ENCODE measurements at regions not wholly inside any gene's neighbourhood (a gene's known extent, or its start where the extent isn't known, plus 50 kb on each side); places are given as distances from the start of the nearest gene placed in this dataset.
A peak's percentile ranks its signal among the peaks of the same experiment; 100 is the strongest.

DNA sequence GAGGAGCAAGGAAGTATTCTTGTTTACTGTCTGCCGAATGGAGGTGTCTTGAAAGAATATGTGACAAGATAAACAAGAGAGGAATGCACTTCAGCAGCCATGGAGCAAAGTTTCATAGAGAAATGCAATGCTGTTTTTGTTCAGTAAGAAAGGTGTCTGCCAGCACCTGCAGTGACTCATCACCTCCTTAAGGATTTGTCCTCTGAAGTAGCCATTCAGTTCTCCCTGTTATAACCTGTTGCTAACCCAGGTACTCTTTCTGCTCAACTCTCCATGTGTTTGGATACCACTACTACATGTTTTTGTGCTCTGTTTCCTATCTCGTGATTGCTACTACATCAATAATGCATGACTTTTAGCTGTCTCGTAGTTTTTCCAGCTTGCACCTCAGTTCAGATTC is 328.9 kb downstream of the CHL1 start:
- TF ChIP-seq, protein P1, sequence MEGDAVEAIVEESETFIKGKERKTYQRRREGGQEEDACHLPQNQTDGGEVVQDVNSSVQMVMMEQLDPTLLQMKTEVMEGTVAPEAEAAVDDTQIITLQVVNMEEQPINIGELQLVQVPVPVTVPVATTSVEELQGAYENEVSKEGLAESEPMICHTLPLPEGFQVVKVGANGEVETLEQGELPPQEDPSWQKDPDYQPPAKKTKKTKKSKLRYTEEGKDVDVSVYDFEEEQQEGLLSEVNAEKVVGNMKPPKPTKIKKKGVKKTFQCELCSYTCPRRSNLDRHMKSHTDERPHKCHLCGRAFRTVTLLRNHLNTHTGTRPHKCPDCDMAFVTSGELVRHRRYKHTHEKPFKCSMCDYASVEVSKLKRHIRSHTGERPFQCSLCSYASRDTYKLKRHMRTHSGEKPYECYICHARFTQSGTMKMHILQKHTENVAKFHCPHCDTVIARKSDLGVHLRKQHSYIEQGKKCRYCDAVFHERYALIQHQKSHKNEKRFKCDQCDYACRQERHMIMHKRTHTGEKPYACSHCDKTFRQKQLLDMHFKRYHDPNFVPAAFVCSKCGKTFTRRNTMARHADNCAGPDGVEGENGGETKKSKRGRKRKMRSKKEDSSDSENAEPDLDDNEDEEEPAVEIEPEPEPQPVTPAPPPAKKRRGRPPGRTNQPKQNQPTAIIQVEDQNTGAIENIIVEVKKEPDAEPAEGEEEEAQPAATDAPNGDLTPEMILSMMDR (IDR thresholded peaks at IDR 0.05): no peak
- no peak for TF ChIP-seq POLR2A (IDR thresholded peaks at IDR 0.05)
- Histone ChIP-seq H3K4me1 (no peaks in the 10 kb centered on the region), H3K36me3 (no peaks in the 10 kb centered on the region), H3K4me3 (no peak overlapping the region), H3K9me3 (no peaks in the 10 kb centered on the region), H3K27ac (no peak overlapping the region), H3K27me3 (no peaks in the 10 kb centered on the region)
- no peak for DNase-seq

DNA sequence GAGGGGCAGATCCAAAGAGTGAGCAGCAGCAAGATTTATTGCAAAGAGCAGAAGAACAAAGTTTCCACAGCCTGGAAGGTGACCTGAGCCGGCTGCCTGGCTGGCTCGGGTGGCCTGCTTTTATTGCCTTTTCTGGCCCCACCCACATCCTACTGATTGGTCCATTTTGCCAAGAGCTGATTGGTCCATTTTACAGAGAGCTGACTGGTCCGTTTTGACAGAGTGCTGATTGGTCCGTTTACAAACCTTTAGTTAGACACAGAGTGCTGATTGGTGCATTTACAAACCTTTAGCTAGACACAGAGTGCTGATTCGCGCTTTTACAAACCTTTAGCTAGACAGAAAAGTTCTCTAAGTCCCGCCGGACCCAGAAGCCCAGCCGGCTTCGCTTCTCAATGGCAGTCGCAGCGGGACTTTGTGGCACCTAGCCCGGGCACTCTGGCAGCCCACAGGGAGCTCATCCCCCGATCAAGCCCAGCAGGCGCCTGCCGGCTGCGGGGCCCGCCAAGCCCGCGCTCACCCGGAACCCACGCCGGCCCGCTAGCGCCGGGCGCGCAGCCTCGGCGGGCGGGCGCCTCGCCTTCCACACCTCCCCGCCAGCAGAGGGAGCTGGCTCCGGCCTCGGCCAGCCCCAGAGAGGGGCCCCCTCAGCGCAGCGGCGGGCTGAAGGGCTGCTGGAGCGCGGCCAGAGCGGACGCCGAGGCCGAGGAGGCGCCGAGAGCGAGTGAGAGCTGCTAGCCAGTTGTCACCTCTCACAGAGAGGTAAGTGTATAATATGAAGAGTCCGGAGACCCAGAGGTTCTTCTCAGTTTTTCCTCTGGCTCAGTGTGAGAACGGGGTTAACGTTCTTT is 339.2 kb downstream of the CHL1 start:
- no peaks in the 10 kb centered on the region for H3K9me3 ChIP-seq
- no peaks in the 10 kb centered on the region for H3K36me3 ChIP-seq
- H3K4me1 ChIP-seq: no peaks in the 10 kb centered on the region
- peak overlapping the region in 3 of 4 donors; percentile 7 to 36 (median 17) for H3K4me3 ChIP-seq
- TF ChIP-seq, protein P1 (IDR thresholded peaks at IDR 0.05): peak in 1 of 6 experiments; percentile 13
- no peak for TF ChIP-seq POLR2A (IDR thresholded peaks at IDR 0.05)
- DNase-seq: peak in 1 of 3 donors; percentile 47
- H3K27ac ChIP-seq: no peak overlapping the region
- no peaks in the 10 kb centered on the region for H3K27me3 ChIP-seq

DNA sequence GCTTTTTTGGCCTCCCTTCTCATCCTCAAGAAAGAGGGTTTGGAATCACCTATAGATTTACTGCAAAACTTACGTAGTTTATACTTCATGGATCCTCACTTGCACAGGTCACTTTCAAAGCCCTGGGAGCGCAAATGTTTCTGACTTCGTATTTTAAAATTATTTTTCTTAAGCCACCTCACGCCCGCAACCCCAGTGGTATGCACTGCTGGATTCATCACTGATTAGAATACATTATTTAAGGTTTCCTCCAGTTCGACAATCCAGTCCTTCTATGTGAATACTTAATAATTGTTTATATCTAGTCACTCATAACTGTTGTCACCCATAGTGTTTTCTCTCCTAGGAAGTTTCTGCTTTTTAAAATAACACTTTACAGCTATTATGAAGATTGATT is 339.9 kb downstream of the CHL1 start:
- no peaks in the 10 kb centered on the region for H3K4me1 ChIP-seq
- H3K36me3 ChIP-seq: no peaks in the 10 kb centered on the region
- TF ChIP-seq, protein P1 (IDR thresholded peaks at IDR 0.05): no peak
- no peak for TF ChIP-seq POLR2A (IDR thresholded peaks at IDR 0.05)
- no peaks in the 10 kb centered on the region for H3K9me3 ChIP-seq
- peak overlapping the region in 3 of 4 donors; percentile 7 to 36 (median 17) for H3K4me3 ChIP-seq
- no peak for DNase-seq
- H3K27ac ChIP-seq: no peak overlapping the region
- H3K27me3 ChIP-seq: no peaks in the 10 kb centered on the region

DNA sequence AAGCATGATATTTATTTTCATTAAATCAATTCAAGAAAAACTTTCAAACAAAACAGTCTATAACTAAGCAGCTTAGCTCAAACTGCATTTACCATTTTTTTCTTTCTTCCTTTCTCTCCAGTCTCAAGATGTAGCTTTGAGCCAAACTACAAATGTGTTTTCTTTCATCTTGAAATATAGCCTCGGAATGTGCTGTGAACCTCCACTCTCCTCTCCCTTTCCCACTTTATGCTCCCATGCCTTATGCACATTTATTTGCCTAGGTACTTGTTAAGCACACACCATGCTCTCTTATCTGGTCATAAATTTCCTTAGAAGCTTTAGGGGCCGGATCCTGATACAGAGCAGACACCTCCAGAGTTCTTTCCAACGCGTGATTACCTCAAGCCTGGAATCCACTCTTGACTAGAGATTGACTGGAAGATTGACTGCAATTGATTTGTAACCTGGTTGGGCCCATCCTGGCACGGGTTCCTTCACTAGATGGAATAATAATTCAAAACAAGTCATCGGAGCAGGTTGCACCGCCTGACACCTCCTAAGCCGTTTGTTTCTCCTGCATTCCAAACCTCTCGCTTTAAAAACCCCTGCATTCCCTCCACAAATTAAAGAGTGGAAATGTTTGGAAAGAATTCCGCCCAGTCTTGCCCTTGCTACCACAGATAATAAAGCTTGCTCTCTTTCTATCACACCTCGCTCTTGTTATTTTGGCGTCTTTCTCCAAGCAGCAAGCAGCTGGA is 344.7 kb downstream of the CHL1 start:
- Histone ChIP-seq H3K9me3 (no peaks in the 10 kb centered on the region), H3K36me3 (no peaks in the 10 kb centered on the region), H3K4me1 (no peaks in the 10 kb centered on the region), H3K4me3 (no peak overlapping the region), H3K27me3 (no peaks in the 10 kb centered on the region), H3K27ac (no peak overlapping the region)
- DNase-seq: no peak
- TF ChIP-seq POLR2A (IDR thresholded peaks at IDR 0.05): no peak
- TF ChIP-seq, protein P1 (IDR thresholded peaks at IDR 0.05): no peak

DNA sequence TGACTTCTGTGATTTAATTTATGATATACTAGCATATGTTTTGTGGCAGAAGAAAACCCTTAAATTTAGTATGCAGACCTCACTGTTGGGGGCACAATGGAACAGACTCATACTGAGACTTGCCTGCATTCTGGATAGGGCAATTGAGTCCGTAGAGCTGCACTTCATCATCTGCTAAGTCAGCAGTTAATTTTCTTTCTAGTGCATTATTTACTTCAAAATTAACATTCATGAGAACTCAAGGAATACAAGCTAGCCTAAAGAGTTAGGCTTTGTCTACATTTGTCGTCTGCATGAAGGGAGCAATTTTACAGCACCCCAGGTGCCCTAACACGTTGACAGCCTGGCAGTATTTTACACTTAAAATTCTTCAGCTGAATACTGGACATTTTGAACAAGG is 345.5 kb downstream of the CHL1 start:
- Histone ChIP-seq H3K27ac (no peak overlapping the region), H3K4me3 (no peak overlapping the region), H3K4me1 (no peaks in the 10 kb centered on the region), H3K9me3 (no peaks in the 10 kb centered on the region), H3K36me3 (no peaks in the 10 kb centered on the region), H3K27me3 (no peaks in the 10 kb centered on the region)
- no peak for TF ChIP-seq POLR2A (IDR thresholded peaks at IDR 0.05)
- TF ChIP-seq, protein P1 (IDR thresholded peaks at IDR 0.05): no peak
- DNase-seq: no peak
